ENCODE measurements at regions not wholly inside any gene's neighbourhood (a gene's known extent, or its start where the extent isn't known, plus 50 kb on each side); places are given as distances from the start of the nearest gene placed in this dataset.

DNA sequence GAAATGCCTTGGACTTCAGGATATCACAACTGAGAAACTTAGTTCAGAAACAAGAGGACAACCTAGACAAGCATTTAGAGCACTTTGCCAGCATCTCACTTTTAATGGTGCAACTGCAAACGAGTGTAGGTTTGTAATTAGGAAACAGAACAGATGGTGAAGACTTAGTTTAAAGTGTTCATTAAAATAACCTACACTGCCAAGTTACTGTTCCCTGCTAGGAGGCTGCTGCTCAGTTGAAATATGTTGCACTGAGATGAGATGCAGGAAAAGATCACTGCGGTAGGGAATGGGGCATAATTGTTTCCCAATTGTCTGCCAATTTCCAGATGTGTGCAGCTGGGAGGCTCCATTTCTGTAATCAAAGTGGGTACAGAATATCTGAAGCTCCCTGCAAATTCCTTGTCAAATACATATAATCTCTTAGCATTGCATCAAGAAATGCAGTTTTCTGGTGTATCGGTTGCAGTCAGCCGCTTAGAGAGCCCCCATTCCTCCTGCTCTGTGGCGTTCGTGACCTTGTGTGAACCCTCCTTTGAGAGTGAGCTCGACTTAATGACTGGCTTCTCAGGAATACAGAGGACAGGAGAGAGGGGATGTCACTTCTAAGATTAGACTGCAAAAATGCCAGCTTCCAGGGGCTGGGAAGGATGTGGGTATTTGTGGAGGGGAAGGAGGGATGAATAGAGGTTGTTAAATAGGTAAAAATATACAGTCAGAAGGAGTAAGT lies 448.9 kb downstream of the MED10 start:
- peak; percentile 98 for DNase-seq

DNA sequence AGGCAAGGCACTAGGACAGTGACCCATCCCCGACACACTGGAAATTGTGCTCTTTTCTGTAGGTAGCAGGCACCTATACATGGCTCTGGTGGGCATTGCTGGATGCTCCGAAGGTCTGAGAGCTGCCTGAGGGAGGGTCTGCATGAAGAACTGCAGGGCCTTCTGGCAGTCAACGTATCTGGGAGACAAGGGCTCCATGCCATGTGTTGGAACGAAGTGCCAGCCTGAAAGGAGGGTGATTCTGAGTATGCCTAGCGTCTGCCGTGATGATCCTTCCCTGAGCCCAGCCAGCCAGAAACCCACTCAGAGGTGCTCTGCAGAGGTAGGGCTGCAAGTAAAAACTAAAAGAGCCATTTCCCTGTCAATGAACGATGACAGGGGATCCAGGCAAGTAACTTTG lies 453.2 kb downstream of the MED10 start:
- no peak for DNase-seq

DNA sequence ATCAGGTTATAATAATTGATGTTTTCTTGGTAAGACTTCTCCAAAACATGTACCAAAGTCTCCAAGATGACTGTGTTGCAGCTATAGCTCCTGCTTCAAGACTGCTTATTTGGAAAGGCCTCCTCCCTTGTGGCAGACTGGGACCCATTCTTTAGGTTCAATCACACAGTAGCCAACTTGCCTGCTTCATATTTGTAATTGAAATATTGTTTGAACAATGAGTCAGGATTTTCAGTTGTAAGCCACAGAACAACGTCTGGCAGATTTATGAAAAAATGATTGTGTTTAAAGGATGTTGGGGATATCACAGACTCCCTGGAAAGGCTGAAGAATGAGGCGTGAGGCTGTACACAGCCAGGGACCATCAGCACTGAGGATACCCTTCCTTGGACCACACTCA lies 458.9 kb downstream of the MED10 start:
- DNase-seq: no peak

DNA sequence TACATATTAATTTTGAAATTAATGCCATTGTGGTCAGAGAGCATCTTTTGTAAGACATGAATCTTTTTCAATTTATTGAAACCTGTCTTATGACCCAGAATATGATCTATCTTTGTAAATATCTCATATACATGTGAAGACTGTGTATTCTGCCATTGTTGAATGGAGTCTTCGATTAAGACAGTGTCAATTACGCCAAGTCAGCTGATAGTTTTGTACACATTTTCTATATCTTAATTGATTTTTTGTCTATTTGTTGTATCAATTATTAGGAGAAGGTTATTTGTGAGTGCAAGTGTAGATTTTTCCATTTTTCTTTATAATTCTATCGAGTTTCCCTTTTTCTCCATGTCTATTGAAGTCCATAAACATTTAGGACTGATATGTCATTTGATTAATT lies 471.6 kb downstream of the MED10 start:
- DNase-seq: no peak

DNA sequence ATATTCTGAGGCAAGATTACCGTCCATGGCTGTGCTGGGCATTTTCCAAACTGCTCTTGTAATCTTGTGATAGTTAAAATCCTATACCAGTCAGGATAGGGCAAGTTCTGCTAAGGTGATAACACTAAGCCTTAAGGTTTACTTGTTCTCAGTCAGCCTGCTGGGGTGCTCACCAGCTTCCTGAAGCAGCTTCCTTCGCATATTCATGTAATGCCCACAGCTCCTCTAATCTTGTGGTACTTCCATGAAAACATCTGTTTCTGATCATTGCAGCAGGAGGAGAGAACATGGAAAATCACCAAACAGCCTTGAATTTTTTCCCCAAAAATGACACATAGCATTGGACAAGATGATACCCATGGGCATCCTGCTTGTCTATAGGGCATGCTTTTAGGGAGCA lies 473.2 kb downstream of the MED10 start:
- DNase-seq: no peak

DNA sequence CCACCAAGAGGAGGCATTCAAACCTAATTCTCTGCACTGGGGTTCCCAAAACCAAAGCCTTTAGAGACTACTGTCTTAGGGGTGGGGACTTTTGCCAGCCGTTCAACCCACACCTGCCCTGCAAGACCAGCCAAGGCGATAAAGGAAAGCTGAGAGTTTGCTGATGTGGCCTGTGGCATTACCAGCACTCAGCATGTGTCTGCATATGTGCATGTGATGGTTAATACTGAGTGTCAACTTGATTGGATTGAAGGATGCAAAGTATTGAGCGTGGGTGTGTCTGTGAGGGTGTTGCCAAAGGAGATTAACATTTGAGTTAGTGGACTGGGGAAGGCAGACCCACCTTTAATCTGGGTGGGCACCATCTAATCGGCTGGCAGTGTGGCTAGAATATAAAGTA lies 474.2 kb downstream of the MED10 start:
- DNase-seq: no peak

DNA sequence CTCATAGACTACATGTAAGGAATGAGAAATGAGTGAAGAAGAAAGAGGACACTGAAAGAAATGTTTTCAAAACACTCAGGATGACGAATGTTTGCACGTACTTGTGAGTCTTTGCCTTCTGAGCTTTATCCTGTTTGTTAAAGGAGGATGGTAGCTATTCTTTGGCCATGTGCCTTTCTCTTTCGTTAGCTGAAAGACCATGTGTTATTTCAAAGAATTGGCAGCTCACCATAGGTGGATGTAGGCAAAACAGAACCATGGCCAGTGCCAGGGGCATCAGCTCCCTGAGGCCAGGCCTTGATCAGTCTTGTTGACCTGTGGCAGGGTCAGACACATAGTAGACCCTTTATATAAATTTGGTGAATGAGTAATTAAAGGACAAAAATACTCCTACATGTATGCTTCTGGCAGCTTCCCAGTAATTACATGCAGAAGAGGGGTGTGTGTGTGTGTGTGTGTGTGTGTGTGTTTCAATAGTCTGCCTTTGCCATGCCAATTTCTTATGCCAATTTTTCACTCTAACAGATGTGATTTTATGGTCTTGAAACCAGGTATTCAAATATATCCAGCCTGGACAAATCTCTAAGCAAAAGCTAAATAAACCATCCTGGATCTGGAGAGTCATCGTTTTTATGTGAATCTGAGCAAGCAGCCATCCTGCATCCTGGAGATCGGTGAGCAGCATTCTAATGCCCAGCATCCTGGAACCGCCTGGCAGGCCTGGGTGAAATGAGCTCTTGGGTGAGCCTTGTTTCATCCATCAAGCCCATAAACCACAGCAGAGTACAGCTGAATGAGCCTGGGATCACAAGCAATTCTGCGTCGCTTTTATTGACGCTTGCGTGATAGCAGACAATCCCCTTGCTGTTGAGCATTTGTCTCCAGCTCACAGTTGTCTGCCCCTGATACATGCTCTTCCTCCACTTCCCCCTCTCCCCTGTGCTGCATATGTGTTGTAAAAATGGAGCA lies 475.4 kb downstream of the MED10 start:
- no peak for DNase-seq

DNA sequence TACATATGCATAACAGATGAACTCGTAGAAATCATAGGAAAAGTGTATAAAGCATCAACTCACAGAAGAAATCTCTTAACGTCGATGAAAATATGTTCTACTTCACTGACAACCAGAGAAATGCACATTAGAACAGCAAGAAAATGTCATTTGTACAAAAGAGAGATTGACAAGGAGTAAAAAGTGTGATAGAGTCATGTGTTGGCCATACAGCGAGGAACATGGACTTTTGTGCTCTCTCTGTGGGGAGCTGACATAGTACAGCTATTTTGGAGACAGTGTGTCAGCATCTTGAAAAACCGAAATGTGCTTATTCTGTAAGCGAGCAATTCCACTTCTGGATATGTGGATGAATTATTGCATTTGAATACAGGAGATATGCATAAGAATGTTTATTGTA lies 477.9 kb downstream of the ICE1 start:
- no peak for DNase-seq

DNA sequence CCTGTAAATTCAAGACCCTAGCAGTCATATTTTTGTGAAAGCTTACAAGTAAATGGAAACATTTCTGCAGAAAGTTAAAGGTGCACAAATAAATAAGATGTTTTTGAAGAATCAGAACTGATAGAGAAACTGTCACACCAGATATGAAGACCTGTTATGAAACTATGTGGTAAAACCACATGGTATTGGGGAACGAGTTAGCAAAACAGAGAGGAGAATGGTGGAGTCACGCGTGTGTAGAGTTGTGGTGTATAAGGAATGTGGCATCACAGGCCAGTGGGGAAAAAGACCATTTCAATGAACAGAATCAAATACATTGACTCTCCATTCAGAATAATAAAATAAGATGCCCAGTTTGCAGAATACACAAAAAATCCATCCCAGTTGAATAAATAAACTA lies 477.2 kb downstream of the ICE1 start:
- no peak for DNase-seq

DNA sequence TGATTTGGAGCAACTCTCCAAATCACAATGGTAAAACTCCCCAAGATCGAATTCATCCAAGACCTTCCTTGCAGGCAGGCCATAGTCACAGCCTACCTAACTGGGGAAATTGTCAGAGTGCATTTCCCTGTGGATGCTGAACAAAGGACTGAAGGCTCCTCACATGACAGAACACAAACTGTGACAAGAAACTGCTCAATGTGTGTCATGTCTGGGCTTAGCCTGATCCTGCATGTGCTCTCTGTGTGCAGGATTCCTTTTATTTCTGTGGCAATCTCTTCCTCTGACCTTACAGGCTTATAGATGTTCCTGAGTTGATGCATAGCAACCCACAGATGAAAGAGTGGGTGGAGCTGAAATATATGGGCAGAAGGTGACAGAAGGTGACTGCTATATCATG lies 465.8 kb downstream of the ICE1 start:
- DNase-seq: no peak

DNA sequence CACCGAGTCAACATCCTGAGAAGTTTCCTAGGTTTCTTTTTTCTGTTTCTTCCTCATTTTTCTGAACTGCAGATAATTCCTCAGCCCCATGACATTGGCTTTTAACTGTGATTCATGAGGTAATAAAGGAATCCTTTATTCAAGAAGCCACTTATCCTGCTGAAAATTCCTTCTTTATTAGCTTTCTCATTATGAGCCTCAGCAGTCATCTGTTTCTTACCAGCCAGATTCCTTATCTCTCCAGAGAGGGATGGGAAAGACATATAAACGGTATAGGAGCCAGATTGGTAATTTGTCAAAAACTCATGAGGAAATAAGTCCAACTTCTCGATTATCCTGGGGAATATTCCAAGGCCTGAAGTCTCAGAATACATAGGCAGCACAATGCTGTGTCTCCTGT lies 465.4 kb downstream of the ICE1 start:
- DNase-seq: no peak

DNA sequence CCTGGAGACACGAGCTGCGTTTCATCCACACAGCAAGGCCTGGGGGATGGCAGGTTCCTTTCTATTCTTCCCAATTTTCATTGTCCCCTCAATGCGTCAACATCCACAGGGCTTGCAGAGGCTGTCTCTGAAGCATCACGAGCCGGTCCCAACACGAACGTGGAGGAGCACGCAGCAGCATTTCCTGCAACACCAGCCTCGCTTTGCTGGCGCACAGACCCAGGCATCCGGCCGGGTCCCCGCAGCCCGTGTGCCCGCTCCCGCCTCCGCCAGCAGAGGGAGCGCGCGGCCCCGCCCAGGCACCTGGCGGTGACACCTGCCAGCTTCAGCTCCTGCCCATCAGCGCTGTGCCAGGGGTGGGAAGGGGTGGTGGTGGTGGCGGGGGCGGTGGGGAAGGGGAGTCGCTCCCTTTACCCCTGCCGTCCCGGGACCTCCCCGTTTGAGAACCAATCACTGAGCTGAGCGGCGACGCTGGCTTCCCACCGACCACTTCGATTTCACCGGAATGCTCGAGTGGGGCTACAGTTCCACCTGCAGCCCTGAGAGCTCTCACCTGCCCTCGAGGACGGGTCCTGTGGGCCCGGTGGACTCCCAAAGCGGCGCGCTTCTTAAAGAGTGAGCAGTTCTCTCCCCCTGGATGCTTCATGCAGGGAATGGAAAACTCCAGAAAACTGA lies 464.5 kb downstream of the ICE1 start:
- no peak for DNase-seq

DNA sequence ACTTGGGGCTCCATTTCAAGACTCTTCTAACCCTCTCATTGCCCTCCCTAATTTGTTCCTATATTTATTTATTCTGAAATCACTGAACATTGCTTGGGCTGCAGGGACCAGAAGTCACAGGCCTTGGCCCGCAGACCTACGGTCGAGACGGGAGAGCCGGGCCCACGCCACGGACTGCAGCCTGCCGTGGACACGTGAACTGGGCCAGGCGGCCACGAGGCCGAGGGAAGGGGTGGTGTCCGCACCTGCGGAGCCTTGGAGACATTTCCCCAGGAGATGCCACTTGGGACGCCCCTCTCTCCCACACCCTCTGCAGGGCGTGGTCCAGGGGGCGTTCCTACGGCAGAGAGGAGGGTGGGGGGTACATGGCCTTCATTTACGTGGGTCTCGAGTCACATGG lies 463.9 kb downstream of the ICE1 start:
- DNase-seq: no peak

DNA sequence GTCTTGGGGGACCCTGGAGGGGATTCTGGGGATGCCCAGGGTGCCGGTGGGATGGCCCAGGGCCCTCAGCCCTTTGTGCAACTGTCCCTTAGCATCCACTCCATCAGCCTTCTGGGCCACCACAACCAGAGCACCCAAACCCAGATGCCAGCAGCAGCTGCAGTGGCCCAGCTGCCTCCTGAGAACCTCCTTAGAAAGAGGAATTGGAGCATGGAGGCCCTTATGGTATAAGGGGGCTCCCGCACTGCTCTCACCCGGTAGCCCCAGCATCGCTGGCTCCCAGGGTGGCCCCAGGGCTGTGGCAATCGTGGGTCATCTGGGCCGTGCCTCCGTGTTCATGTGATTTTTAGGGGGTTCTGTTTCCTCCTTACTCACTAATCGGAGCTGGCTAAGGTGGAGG lies 463.3 kb downstream of the ICE1 start:
- DNase-seq: no peak

DNA sequence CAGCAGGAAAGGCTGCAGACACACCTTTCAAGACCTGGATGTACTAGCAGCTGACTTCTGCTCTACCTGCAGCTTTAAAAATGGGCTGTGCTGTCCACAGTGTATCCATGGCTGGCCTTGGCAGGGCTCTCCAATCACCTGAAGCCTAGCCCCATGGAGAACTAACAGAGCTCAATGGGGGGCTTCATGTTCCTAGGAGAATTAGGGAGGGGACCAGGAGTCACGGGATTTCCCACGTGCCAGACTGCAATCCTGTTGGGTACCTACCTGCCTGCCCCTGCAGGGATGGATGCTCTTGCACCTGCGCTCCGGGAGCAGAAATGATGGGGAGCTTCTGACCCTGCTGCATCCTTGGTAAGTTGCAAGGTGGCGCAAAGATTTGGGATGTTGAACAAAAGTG lies 462.1 kb downstream of the ICE1 start:
- no peak for DNase-seq

DNA sequence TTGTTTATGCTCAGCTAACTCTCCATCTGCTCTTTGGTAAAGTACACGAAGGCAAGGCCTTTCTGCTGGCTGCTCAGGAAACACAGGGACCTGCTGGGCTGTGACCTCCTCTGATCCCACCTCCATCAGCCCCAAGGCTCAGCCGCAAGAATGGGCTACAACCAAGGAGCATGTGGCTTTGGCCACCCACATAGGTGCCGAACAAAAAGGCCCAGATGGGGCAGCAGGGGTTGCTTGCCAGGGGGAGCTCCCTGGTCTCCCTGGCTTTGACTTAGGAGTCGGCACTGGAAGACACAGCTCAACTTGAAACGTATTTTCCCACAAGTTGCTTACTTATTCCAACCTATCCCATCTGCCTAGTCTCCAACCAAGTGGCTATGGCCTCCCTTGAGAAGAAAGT lies 461.1 kb downstream of the ICE1 start:
- no peak for DNase-seq

DNA sequence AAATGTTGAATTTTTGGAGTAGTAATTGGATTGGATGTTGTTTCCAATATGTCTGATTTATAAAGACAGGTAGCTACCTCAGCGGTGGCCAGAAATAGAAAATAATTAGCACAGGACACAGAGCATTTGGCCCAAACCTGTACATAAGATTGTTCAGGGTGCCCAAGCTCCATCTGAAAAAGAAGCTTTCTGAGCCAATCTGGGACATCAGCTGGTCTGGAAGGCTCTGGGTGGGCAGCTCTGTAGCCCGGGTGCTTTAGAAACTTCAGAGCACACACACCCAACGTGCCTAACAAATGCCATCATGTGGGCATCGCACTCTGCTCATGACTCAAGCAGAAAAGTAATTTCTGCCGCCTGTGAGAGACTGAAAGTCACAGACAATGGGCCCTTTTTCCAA lies 460.7 kb downstream of the ICE1 start:
- no peak for DNase-seq

DNA sequence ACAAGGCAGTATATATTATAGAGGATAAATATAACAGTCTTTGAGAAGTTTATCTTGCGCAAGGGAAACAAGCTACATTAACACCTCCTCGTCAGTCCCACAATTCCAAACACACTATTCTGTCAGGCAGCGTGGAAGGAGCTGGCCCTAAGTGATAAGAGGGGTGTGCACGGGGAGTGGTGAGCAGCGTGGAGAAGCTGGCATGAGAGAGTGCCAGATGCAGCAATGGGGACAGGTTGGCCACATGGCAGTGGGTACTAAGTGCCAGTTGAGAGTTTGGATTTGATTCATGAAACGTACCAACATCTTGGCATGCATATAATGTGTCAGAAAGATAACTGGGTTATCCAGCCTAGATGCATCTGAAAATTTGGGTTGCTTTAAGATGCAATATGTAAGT lies 460.2 kb downstream of the ICE1 start:
- DNase-seq: no peak

DNA sequence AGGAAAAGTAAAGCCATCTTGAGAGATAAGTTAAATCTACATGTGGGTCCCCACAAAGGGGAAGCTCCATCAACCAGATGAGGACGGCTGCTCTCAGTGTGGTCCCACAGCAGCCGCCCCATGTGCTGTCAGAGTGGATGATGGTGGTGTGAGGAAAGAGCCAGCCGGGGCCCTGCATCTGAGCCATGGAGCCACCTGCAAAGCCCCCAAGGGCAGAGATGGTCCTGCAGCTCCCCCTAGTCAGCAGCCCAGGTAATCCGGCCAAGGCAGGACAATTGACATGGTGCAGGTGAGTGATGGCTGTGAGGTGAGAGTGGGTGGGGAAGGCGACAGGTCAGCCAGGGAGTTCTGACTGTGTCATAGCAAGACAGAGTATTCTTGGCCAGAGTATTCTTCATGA lies 458.8 kb downstream of the ICE1 start:
- DNase-seq: no peak

DNA sequence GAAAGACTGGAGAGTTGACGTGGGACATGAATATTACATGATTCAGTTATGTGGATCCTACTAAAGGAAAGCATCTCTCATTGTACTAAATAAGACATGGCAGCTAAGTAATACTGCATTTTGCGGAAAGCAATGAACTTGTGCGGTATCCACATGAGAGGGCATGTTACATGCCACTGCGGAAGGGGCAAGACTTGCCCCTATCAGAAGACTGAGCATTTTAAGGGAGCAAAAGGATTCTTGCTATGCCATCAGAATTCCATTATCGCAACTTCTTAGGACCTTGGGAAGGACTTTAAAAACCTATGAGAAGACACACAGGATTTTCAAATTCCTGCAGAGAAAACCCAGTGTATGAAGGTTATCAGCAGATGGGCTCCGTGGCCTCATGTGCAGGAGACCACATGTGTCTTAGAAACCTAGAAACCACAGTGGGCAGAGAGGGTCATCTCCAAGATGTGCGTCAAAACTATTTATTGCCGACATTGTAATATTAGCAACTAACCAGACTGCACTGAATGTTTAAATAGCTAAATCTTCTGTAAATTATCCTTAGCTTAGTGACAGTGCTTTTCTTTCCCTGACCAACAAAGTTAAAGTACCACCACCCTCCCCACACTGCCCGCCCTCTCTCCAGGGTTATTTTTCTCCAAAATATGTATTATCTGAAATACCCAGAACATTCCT lies 457.7 kb downstream of the ICE1 start:
- DNase-seq: no peak

DNA sequence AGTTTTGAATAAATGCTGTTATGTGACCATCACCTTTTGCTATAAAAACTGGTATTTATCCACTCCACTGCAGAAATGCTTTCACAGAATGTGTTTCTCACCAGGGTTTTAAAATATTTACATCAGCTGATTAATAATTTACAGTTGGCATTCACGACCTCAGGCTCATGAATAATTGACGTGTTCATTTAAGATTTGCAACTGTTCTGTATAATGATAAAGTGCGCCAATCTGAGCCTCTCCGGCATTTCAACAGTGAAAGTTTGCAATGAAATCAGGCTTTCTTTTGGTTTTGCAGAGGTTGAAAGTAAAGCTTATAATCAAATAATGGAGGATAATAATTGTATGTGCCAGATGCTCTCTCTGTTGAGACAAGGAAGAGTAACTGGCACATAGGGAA lies 434.9 kb downstream of the ICE1 start:
- no peak for DNase-seq

DNA sequence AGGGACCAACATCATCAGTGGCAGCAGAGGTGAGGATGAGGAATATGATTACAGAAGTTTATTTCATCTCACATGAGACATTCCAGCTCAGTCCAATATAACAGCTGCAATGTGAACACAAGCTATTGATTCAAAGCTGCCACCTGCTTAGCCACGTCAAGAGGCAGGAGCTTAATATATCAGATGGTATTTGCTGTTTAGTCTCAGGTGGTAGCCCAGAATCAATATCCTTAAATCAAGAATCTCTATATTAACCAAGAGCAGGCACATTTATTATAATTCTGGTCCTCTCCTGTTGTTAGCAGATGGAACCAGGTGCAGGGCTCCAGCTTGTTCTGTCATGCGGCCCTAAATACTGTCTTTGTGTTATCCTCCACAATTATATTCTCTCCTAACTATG lies 431.6 kb downstream of the ICE1 start:
- DNase-seq: peak; percentile 87

DNA sequence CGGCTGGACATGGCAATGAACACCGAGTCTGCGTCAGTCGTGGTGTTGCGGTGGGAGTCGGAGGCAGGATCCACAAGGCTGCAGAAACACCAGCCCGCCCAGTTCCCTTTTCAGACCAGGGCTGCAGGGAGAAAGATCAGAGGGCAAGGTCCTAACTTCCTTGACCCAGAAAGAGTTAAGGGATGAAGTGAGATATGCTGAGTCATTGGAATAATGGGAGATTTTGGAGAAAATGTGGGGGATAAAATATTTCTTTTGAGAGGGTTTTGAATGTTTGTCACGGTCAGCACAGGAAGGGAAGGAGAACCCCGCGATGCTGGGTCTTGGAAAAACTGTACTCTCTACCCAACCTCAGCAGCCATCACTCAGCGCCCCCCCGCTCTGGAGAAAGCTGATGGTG lies 416.0 kb downstream of the ICE1 start:
- DNase-seq: no peak
